ENCODE measurements at regions not wholly inside any gene's neighbourhood (a gene's known extent, or its start where the extent isn't known, plus 50 kb on each side); places are given as distances from the start of the nearest gene placed in this dataset.

- no CpG with 5 or more reads among the region's 3 CpGs for WGBS (ENCODE audit: extremely low coverage, insufficient read length, low lambda C conversion rate)
- no peak for TF ChIP-seq CTCF (conservative IDR thresholded peaks at IDR 0.05)
- H4K5ac ChIP-seq (ENCODE audit: insufficient read length, low read depth, low read length): no peak overlapping the region
- no peak overlapping the region for H3T11ph ChIP-seq (ENCODE audit: low read length)
- peaks cover 75% of the 10 kb centered on the region for H3K27me3 Mint-ChIP-seq (ENCODE audit: low read depth)
- peaks cover 2% of the 10 kb centered on the region; the same call in 1 of the 2 replicates for H3K4me1 ChIP-seq (ENCODE audit: insufficient read depth, low read length)
- no peaks in the 10 kb centered on the region for H3K79me1 ChIP-seq (ENCODE audit: insufficient read depth, low read depth, low read length, poor library complexity, severe bottlenecking)
- H3K4me1 Mint-ChIP-seq: peaks cover 31% of the 10 kb centered on the region in 2 experiments
- peaks cover 0 to 9% (median 7%) of the 10 kb centered on the region in 3 experiments; a peak in 4 of 7 replicates for H3K36me3 Mint-ChIP-seq (ENCODE audit: insufficient read depth in 1 of 3, low read depth in 3 of 3)
- no peaks in the 10 kb centered on the region for H3K9me3 ChIP-seq (ENCODE audit: control insufficient read depth, low read depth, low read length)
- H3K23me2 ChIP-seq (ENCODE audit: insufficient read length, low read depth, low read length, poor library complexity, severe bottlenecking): no peaks in the 10 kb centered on the region
- no peak overlapping the region for H3K9ac ChIP-seq (ENCODE audit: extremely low read depth, insufficient read length, low read length)
- no peak overlapping the region for H3K4me2 ChIP-seq (ENCODE audit: insufficient read depth, insufficient read length, low read length)
- H2AFZ ChIP-seq (ENCODE audit: low read length): no peak overlapping the region
- H2AK5ac ChIP-seq (ENCODE audit: insufficient read length, low read length): no peak overlapping the region
- H3K14ac ChIP-seq (ENCODE audit: insufficient read depth, low read length): no peak overlapping the region
- H3K9me3 Mint-ChIP-seq: peaks cover 0 to 5% of the 10 kb centered on the region in 2 experiments; a peak in 1 of 5 replicates
- H3K56ac ChIP-seq (ENCODE audit: insufficient read length, low read depth, low read length): no peak overlapping the region
- H3K23ac ChIP-seq (ENCODE audit: insufficient read length, low read depth, low read length): no peak overlapping the region
- H4K91ac ChIP-seq (ENCODE audit: insufficient read length, low read depth, low read length): no peak overlapping the region
- no peak overlapping the region for H2BK20ac ChIP-seq (ENCODE audit: low read depth, low read length, poor library complexity, severe bottlenecking)
- H2BK12ac ChIP-seq (ENCODE audit: insufficient read length, low read depth, low read length): no peak overlapping the region
- DNase-seq: no peak
- no peak overlapping the region for H3K4me3 Mint-ChIP-seq
- H3K27ac Mint-ChIP-seq: no peak overlapping the region
- no peak overlapping the region for H2BK15ac ChIP-seq (ENCODE audit: low read depth, low read length)
- no peak overlapping the region for H3K18ac ChIP-seq (ENCODE audit: insufficient read length, low read depth, low read length)
- H3K79me2 ChIP-seq (ENCODE audit: insufficient read depth, low read length): no peaks in the 10 kb centered on the region
- no peak overlapping the region for H3K4ac ChIP-seq (ENCODE audit: low read depth, low read length)
- no peaks in the 10 kb centered on the region for H4K20me1 ChIP-seq (ENCODE audit: control insufficient read depth, insufficient read depth, insufficient read length)
- no peaks in the 10 kb centered on the region; the same call in 1 of the 2 replicates for H3K27me3 ChIP-seq (ENCODE audit: insufficient read depth, low read length)
- no peak overlapping the region for H3K27ac ChIP-seq (ENCODE audit: insufficient read length, low read depth, low read length)
- no peak overlapping the region for H4K8ac ChIP-seq (replicated peaks; ENCODE audit: insufficient read length, low read depth, low read length)
- no peak overlapping the region for H2BK120ac ChIP-seq (ENCODE audit: low read depth, low read length, poor library complexity, severe bottlenecking)
- no peak overlapping the region for H2BK5ac ChIP-seq (ENCODE audit: insufficient read length, low read length)
Measured at GRCh38 chr18:30622104-30622503, 420.4 kb downstream of the DSC3 start.
